ENCODE measurements at regions not wholly inside any gene's neighbourhood (a gene's known extent, or its start where the extent isn't known, plus 50 kb on each side); places are given as distances from the start of the nearest gene placed in this dataset.

DNA sequence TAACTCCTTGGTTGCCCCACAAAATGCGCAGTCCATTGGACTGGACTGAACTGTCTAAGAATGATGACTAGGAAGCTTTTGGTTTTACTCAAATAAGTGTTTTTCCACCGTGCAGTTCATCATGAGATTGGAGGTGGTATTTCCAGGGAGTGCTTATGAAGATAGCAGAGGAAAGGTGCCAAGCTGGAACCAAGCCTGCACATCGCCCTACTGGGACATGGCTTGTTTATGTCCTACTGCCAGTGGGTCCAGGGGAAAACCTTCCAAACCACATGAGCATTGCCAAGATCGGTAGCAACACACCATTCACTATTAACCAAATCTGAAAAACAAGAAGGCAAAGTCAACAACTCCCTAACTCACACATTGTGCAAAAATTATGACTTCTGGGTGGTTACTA, 54.7 kb upstream of the DSCAM start:
- peak in 7 of 58 donors; percentile 4 to 17 (median 7) for DNase-seq

DNA sequence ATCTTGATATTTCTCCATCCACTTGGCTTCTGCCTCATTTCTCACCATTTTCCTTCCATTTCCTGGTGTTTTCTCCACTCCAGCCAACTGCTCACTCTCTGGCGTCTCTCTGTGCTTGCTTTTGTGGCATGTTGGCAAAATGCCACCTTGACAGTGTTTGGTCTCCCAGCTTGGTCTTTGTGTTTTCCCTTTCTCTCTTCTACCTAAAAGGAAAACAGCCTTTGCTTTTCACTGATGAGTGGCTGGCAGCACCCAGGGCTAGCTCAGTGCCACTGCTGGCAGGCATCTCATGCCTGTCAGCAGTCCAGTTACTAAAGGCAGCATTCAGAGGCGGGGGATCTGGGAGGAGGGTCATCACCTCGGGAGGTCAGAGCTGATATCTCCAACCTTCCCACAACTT, 55.3 kb upstream of the DSCAM start:
- peak in 50 of 58 donors; percentile 4 to 79 (median 46) for DNase-seq

DNA sequence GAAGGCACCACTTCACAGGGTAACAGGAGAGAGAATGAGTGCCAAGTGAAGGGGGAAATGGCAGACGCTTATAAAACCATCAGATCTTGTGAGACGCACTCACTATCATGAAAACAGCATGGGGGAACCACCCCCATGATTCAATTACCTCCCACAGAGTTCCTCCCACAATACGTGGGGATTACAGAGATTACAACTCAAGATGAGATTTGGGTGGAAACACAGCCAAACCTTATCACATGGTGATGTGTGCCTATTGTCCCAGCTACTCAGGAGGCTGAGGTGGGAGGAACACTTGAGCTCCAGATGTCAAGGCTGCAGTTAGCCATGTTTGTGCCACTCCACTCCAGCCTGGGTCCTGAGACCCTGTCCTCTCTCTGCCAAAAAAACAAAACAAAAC, 56.0 kb upstream of the DSCAM start:
- DNase-seq: no peak

DNA sequence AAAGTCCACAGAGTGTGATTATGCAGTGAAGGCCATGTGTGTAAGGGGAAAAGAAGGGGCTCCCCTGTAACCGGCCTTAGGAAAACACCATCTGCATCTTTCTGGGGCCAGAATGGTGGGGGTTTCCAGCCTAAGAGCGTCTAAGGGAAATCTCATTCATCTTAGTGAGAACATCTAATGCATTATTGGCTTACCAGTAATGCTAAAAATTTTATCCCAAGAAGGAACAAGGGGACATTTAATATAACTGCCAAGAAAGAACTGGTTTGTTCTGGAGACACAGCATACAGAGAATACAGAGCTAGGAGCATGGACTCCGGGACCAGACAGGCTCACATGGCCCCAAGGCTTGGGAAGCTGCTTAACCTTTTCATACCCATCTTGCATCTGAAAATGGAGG, 58.3 kb upstream of the DSCAM start:
- DNase-seq: peak in 1 of 58 donors; percentile 40

DNA sequence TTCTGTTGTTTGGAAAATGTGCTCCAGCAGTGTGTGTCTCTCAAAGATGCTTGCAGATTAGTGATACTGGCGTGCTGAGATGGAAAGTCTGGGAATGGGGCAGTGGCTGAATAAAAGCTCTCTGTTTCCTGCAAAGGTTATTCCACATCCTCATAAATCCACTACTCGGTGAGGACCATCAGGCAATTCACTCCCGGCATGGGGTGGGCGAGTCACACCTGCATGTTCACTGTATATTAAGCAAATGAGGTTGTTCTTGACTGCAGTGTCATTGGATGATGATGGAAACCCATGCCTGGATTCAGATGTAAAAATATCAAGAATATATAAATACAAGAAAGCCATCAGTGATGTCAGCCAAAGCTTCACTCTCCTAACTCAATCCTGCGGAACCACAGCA, 65.4 kb upstream of the DSCAM start:
- no peak for DNase-seq

DNA sequence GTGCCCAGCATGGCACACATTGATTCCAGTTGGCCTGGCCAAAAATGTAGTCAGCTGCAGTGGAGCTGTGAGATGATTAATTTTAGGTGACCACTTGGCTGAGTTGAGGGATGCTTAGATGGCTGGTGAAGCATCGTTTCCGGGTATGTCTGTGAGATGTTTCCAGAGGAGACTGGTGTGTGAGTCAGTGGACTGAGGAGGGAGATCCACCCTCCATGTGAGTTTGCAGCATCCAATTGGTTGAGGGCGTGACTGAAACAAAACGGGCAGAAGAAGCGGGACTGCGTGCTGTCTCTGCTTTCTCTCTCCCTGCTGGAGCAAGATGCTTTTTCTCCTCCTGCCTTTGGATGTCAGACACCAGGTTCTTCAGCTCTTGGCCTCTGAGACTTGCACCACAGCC, 68.2 kb upstream of the DSCAM start:
- DNase-seq: no peak

DNA sequence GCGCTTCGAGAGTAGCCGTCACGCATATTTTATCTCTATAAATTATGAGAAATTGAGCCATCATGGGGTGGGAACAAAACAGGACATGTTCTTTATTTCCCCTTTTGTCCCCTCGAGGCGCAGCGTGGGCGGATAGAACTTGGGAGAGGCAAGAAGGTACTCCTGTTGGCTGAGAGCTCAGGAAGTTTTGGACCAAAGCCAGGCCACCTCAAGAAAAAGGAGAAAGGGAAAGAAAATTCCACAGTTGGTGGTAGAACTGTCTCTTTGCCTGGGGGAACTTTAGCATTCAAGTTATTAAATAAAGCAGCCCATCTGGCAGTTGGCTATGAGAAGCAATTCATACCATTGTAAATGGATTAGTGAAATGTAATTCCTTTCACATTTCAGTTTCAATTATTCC, 76.4 kb upstream of the DSCAM start:
- no peak for DNase-seq

DNA sequence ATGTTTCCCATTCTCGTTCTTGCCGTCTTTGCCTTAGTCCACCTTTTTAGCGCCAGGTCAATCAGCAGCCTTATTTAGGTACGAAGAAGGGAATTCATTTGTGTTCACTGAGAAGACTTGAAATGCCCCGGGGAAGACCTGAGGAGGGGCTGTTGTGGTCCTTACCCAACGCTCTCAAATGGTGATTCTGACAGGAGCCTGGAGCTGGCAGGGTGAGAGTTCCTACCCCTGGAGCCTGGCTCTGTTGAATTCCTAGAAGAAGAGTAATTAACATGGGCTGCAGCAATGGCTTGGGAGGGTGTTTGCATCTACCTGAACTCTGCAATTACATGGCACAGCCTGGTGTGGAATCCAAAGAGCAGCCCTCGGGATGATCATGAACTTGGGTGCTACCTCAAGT, 76.9 kb upstream of the DSCAM start:
- no peak for DNase-seq

DNA sequence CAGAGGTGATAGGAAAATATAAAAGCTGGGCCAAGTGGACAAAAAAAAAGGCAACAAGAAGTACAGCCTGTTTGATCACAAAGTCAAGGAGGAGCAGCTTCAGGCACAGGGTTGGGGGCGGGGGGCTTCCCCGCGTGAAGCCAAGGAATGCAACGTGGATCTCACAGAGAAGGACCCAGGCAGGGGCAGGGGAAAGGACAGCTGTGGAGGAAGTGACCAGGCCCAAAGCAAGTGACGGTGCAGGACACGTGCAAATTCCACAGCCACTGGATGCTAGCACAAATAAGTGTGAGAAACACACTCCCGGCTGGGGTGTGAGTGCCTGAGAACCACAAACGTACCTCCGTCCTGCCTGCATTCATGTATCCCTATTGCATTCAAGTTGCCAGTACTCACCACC, 77.7 kb upstream of the DSCAM start:
- DNase-seq: no peak

DNA sequence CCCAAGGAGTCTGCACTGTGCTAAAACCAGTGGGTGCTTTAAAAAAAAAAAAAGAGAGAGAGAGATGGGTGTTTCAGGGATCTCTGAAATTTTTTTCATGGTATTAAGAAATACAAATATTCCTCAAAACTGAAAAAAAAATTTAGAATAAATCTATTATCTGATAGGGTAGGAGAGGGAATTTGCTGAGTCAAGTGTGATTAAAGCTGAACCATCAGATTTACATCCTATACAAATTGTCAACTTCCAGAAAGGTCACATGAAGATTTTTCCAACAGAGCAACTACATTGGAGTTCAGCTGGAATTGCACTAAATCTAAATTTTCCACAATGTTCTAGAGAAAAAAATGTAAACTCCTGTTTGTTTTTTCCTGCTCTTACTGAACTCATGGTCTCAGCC, 79.3 kb upstream of the DSCAM start:
- DNase-seq: no peak

DNA sequence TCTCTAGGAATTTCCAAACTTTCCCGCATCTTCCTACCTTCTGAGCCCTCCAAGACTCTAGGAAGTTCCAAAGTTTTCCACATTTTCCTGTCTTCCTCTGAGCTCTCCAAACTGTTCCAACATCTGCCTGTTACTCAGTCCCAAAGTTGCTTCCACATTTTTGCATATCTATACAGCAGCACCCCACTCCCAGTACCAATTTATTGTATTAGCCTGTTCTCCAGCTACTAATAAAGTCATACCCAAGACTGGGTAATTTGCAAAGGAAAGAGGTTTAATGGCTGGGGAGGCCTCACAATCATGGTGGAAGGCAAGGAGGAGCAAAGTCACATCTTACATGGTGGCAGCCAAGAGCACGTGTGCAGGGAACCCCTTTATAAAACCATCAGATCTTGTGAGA, 82.9 kb upstream of the DSCAM start:
- DNase-seq: no peak

DNA sequence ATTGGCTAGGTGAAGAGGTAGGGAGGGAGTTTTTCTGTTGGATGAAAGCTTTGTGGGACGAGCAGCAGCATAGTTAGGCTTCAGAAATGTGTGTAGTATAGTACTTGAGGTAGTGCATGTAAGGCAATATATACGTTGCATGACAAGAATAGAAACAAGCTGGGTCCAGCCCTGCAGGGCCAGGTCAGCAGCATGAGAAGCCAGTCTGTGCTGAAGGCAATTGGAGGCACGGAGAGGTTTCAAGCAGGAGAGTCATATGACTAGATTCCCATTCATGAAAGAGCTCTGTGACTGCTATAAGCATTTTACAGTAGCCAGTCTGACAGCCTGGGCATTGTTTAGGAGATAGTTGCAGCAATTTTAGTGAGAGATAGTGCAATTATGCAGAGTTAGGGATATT, 84.2 kb upstream of the DSCAM start:
- no peak for DNase-seq

DNA sequence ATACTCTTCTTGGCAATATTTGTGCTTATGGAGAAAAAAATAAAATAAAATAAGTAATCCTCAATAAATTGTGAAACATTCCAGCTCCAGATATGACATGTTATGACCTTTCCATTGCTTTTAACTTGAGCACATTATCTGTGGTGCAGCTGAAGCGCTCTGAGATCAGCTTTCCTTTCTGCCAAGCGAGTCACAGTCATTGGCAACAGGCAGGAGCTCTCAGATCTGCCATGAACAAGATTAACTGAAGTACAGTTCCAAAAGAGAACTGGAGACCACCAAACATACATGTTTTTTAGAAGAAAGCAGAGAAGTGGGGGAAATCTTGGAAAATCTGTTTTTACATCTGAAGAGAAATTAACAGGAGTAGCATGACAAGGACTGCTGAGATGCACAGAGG, 89.2 kb upstream of the DSCAM start:
- no peak for DNase-seq

DNA sequence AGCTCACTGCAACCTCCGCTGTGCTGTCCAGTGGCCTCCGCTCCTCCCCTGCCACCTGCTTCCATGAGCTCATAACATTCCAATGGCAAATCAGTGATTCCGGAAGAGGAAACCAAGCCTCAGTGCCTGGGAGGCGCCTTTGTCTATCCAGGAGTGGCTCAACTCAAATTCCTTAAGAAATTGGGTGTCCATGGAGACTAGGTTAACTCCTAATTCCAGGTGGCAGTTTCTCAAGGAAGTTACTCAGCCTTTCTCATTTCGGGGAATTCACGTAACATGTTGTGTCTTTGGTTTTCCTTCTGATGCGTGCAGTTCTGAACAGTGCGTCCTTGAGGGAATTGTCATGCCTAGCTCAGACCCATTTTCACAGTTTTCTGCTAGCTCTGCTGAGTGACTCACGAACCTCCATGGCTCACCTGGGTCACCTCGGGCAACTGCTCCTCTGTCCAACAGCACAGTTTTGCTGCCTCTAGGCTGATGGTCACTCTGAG, 89.9 kb upstream of the DSCAM start:
- DNase-seq: no peak

DNA sequence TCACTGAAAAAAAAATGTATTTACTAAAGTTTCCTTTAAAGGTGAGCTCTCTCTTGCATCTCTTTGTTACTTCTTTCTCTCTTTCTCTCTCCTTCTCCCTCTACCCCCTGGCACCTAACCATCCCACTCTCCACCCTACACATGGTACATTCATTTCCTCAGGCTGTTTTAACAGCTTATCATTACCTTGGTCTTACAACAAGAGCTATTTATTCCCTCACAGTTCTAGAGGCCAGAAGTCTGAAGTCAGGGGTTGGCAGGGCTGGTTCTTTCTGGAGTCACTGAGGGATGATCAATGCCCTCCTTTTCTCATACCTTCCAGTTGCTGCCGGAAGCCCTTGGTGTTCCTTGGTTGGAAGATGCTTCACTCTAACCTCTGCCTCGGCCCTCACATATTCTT, 91.1 kb upstream of the DSCAM start:
- DNase-seq: no peak

DNA sequence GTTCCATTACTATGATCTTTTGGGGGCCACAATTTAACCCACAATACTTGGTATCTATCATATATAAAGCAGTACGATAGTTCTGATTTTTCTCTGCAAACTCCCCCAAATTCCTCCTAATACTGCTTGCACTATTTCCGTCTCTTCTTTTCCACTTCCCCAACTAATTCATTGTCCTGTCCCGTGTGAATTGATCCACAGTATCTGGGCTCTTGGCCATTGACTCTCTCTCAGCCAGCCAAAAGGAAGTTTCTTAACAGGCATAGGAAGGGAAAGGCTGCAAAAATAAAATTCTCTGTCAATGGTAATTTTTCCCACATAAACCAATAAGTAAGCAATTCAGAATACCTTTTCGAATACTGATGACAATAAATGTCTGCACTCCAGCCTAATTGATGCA, 91.7 kb upstream of the DSCAM start:
- DNase-seq: no peak

DNA sequence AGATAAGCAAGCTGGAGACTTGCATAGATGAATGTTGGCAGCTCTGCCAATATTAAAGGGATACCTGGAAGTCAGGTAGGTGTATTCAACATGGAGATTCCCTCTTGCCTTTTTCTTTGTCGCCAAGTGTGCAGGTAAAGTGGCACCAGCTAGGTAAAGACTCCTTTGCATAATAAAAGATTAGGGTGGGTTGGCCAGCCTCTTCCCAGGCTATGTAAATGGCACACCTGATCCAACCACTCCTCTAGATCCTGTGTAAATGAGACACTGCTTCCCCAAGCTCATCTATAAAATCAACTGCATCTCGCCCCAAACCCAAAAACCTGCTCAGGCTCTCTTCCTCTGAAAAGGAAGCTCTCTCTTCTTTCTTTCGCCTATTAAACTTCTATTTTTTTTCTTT, 100.8 kb upstream of the DSCAM start:
- DNase-seq: no peak

DNA sequence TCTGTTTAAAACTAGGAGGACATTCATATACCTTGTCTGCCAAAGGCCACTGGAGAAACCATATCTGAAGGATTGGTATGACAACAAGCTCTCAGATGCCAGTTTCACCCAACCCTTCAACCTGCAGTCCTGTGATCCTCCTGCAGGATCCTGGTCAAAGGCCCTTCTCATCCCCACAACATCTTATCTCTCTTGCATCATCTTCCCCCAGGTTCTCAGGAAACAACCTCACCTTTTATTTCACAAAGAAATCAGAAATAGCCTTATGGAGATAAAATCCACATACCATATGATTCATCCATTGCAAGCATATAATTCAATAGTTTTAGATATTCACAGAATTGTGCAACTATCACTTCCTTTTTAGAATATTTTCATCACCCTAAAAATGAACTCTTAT, 104.0 kb upstream of the DSCAM start:
- DNase-seq: no peak

DNA sequence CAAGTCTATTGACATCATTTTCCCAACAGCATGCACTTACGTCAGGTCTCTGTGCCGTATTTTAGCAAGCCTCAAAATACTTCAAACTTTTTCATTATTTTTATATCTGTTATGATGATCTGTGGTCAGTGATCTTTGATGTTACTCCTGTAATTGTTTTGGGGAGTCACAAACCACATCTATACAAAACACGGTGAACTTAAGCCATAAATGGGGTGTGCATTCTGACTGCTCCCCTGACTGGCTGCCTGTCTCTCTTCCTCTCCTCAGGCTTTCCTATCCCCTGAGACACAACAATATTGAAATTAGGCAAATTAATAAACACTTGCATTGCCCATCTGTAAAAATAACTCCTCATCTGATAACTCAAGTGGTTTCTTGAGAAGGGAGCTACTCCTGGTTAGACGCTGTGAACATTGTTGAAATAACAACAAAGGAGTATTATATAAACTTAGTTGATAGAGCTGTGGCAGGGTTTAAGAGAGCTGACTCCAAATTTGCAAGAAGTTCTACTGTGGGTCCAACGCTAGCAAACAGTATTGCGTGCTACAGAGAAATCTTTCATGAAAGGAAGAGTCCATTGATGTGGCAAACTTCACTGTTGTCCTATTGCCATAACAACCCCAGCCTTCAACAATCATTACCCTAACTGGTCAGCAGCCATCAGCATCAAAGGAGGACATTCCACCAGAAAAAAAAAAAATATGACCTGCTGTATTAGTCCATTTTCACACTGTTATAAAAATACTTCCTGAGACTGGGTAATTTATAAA, 105.8 kb upstream of the DSCAM start:
- no peak for DNase-seq

DNA sequence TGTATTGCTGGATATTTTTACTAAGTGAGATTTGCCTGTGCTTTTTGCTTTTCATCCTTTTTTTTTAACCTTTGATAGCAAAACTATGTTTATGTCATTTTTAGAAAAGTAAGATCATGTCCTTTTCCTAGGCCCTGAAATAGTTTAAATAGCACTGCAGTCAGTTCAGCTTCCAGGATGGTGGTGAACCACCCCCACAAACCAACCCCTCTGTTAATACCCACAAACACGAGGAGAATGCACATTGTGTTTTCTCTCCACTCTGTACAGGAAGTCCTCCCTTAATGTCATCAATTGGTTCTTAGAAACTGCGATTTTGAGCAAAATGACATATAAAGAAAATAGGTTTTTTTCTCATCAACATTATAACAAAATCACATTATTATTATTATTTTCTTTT, 117.7 kb upstream of the DSCAM start:
- no peak for DNase-seq

DNA sequence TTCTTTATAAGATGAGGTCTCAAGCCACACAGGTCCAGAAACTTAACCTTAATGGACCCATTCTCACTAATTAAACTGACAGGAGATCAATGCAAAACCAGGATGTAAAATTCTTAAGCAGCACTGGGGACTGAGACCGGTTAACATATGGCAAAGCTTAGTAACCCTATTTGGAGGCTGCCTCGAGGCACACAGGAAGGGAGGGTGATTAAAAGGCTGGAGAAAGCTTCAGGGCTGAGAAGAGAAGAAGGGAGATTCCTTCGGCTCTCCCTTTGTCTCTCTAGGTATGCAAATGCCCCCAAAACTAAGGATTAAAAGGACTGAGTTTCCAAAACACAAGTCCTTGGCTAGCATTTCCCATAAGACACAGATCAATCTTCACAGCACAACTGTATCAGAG, 120.8 kb upstream of the DSCAM start:
- no peak for DNase-seq

DNA sequence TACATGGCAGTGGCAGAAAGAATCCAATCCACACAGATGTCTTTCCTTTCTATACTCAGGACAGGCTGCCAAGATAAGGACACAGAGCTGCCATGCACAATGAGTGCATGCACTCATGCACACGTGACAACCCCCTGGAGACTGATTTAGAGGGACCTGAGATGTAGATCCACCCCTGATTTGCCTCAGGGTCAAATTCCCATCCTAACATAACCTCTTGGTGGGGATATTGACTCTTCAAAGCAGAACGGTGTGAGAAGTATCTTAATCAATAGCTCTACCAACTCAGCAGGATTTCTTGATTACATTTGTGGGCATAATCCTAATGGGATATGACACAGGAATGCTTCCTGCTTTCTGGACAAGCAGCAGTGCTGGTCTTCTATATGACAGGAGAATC, 125.2 kb upstream of the DSCAM start:
- no peak for DNase-seq

DNA sequence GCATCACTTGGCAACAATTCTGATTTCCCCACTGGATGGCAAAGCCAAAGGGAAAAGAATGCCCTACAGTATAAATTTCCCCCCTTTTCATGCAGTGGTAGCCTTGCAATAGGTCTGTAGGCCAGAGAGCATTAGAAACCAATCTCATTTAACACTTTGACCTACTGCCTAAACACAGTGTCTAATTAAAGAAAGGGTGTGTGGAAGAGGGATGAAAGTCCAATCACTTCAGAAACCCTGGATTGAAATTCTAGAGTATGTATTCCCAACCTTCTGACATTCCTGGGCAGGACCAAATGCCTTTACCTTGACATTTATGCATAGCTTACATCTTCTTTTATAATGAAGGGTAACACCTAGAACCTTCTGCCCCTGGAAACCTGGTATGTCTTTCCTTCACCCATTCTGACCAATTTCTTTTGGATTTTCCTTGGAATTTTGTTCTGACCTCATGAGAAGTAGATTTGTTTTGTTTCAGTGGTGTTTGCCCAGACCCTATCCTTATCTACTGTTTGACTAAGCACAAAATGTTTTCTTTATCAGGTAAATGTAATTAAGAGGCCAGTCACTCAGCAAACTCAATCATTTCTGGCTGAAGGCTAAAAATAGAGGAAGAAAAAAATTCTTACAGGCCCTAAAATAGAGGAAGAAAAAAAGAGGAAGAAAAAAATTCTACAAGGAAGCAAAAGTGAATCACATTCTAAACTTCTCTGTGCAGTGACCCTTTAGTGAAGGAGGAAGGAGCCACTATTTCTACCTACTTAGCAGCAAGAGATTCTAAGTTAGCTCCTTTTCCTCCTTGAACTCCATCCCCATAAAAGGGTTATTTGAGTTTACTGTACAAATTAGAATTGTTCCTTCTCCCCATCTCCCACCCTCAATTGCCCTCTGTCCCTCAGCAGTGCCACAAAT, 129.5 kb upstream of the DSCAM start:
- DNase-seq: no peak
